Vagina (tissue), 2 donors: ENCODE measurements at regions not wholly inside any gene's neighbourhood (a gene's known extent, or its start where the extent isn't known, plus 50 kb on each side); places are given as distances from the start of the nearest gene placed in this dataset.

ENCODE experiments used
- CTCF ChIP-seq, 3 experiments: fragments of 450-650 bp in 2 of 3; fragments of 200-600 bp in 1 of 3; sonication (generic) in 1 of 3; IDR thresholded peaks; one replicate each; pipeline ENCODE4 v1.5.1; 2017 to 2019; ENCODE audit warnings: antibody characterized with exemption in 3 of 3, mild to moderate bottlenecking in 2 of 3, moderate library complexity in 2 of 3
- POLR2AphosphoS5 ChIP-seq, 2 donors: sonication (generic); formaldehyde crosslinking; IDR thresholded peaks; one replicate each; pipeline ENCODE4 v1.9.0; 2017; ENCODE audit warnings: antibody characterized with exemption in 2 of 2, mild to moderate bottlenecking in 2 of 2, low read depth in 1 of 2; ENCODE audit not compliant: insufficient read depth in 1 of 2

GRCh38 chr7:94333810-94334209, 60.9 kb upstream of the COL1A2 start:
- TF ChIP-seq CTCF (IDR thresholded peaks at IDR 0.05) (no peak), POLR2AphosphoS5 (IDR thresholded peaks at IDR 0.05; ENCODE audit: insufficient read depth in 1 of 2, low read depth in 1 of 2) (no peak)
